ENCODE measurements at regions not wholly inside any gene's neighbourhood (a gene's known extent, or its start where the extent isn't known, plus 50 kb on each side); places are given as distances from the start of the nearest gene placed in this dataset.

DNA sequence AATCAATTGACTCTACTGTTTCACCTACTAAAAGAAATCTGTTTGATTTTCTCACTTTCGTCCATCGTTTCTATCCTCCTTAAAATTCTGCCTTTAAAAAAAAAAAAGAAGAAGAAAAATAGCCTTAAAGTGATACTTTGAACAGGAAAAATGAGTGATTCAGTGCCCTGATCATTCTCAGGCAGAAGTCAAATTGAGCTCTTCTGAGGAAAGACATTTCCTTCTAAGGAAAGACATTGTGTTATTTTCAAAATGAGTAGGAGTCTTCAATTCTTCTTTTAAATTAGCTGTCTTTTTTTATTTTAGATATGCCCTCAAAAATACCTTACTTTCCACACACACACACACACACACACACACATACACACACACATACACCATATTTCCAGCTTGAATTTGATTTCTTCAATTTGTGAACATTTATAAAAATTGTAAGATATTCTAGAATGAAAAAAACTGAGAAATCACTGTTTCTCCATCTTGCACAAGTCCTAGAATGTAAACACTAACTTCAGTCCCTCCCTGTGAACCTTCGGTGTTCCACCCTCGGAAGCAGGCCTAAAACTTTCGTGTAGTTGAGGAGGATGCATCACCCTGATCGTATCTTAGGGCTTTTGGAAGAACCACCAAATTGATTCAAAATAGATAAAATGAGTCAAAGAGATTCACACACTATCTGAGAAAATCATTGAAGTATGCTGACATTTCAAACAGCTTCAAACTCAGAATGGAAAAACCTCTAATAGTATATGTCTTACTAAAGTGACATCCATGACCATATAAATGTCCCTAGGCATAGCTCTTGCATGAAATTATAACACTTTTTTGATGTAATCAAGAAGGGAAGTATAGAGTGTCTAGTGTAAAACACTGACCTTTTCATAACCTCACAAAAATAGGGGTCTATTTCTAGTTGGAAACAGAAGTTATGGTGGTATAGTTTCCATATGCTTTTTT is 270.8 kb downstream of the GATA3 start:
- no peak overlapping the region for H3K4me3 ChIP-seq (replicated peaks; ENCODE audit: low read depth, low read length)
- TF ChIP-seq CTCF (IDR thresholded peaks at IDR 0.05; ENCODE audit: low read depth, low read length, missing control alignments), result no peak
- DNase-seq (ENCODE audit: extremely low read depth, low read depth), result no peak

DNA sequence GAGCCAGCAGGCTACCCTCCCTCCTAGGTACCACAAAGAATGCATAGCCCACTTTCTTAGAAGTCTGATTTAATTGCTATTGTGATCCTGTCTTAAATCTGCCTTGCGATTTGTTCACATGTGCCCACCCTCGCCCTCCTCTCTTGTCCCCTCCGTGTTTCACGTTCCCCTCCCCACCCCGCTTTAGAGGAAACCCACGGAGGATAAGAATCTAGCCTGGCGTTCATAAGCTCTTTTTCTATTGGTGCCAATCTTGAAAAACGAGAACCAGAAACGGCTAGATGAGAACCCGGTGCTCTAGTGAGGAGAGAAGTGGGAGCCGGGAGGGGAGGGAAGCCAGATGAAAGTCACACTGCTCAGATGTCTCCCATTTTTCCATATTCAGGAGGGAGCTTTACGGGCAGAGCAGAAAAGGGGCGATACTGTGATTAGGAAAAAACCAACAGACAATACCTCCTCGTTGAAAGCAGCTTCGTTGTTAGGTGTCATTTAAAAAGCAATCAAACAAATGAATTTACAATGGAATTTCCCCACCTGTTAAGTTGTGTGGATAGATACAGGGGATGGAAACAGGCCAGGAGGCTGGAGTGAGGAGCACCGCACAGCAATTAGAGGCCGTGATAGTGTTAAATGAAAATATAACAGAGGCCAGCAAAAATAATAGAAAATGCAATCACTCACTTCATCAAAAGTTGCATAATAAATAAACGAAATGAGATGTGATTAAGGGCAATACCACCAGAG is 272.1 kb downstream of the GATA3 start:
- no peak overlapping the region for H3K4me3 ChIP-seq (replicated peaks; ENCODE audit: low read depth, low read length)
- no peak for TF ChIP-seq CTCF (IDR thresholded peaks at IDR 0.05; ENCODE audit: low read depth, low read length, missing control alignments)

GRCh38 chr10:8327140-8327423 is 272.6 kb downstream of the GATA3 start:
- H3K4me3 ChIP-seq (replicated peaks; ENCODE audit: low read depth, low read length), result no peak overlapping the region
- DNase-seq (ENCODE audit: extremely low read depth, low read depth), result no peak
- no peak for TF ChIP-seq CTCF (IDR thresholded peaks at IDR 0.05; ENCODE audit: low read depth, low read length, missing control alignments)

More for the DNA sequence above, 272.1 kb downstream of the GATA3 start:
- DNase-seq (ENCODE audit: extremely low read depth, low read depth), result no peak

GRCh38 chr10:8331387-8331786 is 276.9 kb downstream of the GATA3 start:
- H3K4me3 ChIP-seq (replicated peaks; ENCODE audit: low read depth, low read length), result no peak overlapping the region

GRCh38 chr10:8331896-8332729 is 277.6 kb downstream of the GATA3 start:
- peak; percentile 2 for DNase-seq (ENCODE audit: extremely low read depth, low read depth)
- no peak for TF ChIP-seq CTCF (IDR thresholded peaks at IDR 0.05; ENCODE audit: low read depth, low read length, missing control alignments)
- H3K4me3 ChIP-seq (replicated peaks; ENCODE audit: low read depth, low read length), result no peak overlapping the region

More at GRCh38 chr10:8331387-8331786, 276.9 kb downstream of the GATA3 start:
- DNase-seq (ENCODE audit: extremely low read depth, low read depth), result no peak
- TF ChIP-seq CTCF (IDR thresholded peaks at IDR 0.05; ENCODE audit: low read depth, low read length, missing control alignments), result no peak

DNA sequence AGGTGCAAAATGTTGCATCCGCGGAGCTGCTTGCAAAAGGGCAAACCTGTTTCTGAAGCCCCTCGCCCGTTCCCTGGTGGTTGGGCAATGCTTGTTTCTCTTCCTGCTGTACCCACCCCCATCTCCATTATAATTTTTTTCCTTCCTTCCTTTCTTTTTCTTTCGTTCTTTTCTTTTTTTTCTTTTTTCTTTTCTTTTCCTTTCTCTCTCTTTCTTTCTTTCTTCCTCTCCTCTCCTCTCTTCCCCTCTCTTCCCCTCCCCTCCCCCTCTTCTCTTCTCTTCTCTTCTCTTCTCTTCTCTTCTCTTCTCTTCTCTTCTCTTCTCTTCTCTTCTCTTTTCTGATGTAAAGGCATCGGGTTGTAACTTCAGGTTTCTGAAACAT is 278.2 kb downstream of the GATA3 start:
- no peak for TF ChIP-seq CTCF (IDR thresholded peaks at IDR 0.05; ENCODE audit: low read depth, low read length, missing control alignments)
- DNase-seq (ENCODE audit: extremely low read depth, low read depth), result no peak
- H3K4me3 ChIP-seq (replicated peaks; ENCODE audit: low read depth, low read length), result no peak overlapping the region
